ENCODE measurements at regions not wholly inside any gene's neighbourhood (a gene's known extent, or its start where the extent isn't known, plus 50 kb on each side); places are given as distances from the start of the nearest gene placed in this dataset.

DNA sequence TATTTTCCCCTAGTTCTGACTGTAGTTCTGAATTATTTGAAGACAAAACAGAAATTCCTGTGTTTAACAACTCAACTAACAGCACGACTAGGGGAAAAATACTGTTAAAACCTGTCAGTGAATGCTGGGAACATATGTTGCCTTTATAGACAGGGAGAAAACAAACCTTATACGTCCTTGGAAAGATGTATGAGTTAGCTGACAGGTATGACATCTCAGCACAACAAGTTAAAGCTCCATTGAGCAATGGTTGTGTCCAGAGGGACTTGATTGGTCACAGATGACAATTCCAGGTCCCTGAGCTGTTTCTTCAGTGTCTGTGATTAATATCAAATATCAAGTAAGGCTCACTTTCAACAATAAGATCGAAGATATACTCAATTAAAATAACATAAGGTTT is 58.2 kb upstream of the DDIT4L start:
- H3K4me3 Mint-ChIP-seq (ENCODE audit: unreplicated experiment): no peak overlapping the region
- no peaks in the 10 kb centered on the region for H3K9me3 Mint-ChIP-seq (ENCODE audit: unreplicated experiment)
- TF ChIP-seq, protein P1, sequence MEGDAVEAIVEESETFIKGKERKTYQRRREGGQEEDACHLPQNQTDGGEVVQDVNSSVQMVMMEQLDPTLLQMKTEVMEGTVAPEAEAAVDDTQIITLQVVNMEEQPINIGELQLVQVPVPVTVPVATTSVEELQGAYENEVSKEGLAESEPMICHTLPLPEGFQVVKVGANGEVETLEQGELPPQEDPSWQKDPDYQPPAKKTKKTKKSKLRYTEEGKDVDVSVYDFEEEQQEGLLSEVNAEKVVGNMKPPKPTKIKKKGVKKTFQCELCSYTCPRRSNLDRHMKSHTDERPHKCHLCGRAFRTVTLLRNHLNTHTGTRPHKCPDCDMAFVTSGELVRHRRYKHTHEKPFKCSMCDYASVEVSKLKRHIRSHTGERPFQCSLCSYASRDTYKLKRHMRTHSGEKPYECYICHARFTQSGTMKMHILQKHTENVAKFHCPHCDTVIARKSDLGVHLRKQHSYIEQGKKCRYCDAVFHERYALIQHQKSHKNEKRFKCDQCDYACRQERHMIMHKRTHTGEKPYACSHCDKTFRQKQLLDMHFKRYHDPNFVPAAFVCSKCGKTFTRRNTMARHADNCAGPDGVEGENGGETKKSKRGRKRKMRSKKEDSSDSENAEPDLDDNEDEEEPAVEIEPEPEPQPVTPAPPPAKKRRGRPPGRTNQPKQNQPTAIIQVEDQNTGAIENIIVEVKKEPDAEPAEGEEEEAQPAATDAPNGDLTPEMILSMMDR (IDR thresholded peaks at IDR 0.05; ENCODE audit: unreplicated experiment): no peak
- no peak overlapping the region for H3K27ac Mint-ChIP-seq (ENCODE audit: unreplicated experiment)
- DNase-seq (ENCODE audit: low spot score): no peak
- no peaks in the 10 kb centered on the region for H3K27me3 Mint-ChIP-seq (ENCODE audit: unreplicated experiment)
- H3K36me3 Mint-ChIP-seq (ENCODE audit: low read depth, unreplicated experiment): no peaks in the 10 kb centered on the region
- H3K4me1 Mint-ChIP-seq (ENCODE audit: unreplicated experiment): no peaks in the 10 kb centered on the region

DNA sequence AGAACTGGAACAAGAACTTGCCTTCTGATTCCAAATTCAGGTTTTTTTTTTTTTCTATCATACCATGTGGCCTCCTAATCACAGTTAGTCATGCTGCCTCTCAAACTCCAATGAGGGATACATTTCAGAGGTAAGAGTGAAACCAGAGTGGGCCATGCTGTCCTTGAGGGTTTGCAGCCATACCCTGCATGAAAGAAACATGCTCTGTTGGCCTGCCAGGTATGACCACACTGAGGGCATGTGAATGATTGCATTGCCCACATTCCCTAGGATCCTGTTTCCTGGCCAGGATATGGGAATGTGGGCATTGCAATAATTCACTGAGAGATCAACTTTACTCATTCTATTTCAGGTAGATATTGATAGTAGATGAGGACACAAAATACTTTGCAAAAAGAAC is 56.4 kb upstream of the DDIT4L start:
- no peak overlapping the region for H3K27ac Mint-ChIP-seq (ENCODE audit: unreplicated experiment)
- H3K4me3 Mint-ChIP-seq (ENCODE audit: unreplicated experiment): no peak overlapping the region
- no peaks in the 10 kb centered on the region for H3K9me3 Mint-ChIP-seq (ENCODE audit: unreplicated experiment)
- no peaks in the 10 kb centered on the region for H3K36me3 Mint-ChIP-seq (ENCODE audit: low read depth, unreplicated experiment)
- no peaks in the 10 kb centered on the region for H3K4me1 Mint-ChIP-seq (ENCODE audit: unreplicated experiment)
- TF ChIP-seq, protein P1 (IDR thresholded peaks at IDR 0.05; ENCODE audit: unreplicated experiment): no peak
- no peaks in the 10 kb centered on the region for H3K27me3 Mint-ChIP-seq (ENCODE audit: unreplicated experiment)
- DNase-seq (ENCODE audit: low spot score): no peak

DNA sequence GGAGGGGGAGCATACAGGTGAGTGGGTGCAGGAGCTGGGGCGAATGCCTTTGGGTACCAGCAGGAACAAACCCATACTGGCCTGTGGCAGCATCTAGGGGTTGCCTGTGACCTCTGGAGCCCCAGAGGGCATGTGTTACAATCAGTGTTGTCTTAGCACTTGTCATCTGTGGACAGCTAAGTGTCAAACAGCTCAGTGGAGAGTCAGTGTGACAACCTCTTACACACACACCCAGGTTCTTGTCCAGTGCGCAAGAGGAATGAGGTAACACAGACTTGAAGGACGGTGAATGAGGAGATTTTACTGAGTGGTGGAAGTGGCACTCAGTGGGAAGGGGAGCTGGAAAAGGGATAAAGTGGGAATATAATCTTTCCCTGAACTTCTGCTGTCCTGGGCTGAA is 54.1 kb upstream of the DDIT4L start:
- no peaks in the 10 kb centered on the region for H3K36me3 Mint-ChIP-seq (ENCODE audit: low read depth, unreplicated experiment)
- H3K4me3 Mint-ChIP-seq (ENCODE audit: unreplicated experiment): no peak overlapping the region
- no peaks in the 10 kb centered on the region for H3K9me3 Mint-ChIP-seq (ENCODE audit: unreplicated experiment)
- H3K4me1 Mint-ChIP-seq (ENCODE audit: unreplicated experiment): no peaks in the 10 kb centered on the region
- DNase-seq (ENCODE audit: low spot score): no peak
- TF ChIP-seq, protein P1 (IDR thresholded peaks at IDR 0.05; ENCODE audit: unreplicated experiment): no peak
- no peak overlapping the region for H3K27ac Mint-ChIP-seq (ENCODE audit: unreplicated experiment)
- no peaks in the 10 kb centered on the region for H3K27me3 Mint-ChIP-seq (ENCODE audit: unreplicated experiment)
